RPMI8226 (cell line): ENCODE measurements at regions not wholly inside any gene's neighbourhood (a gene's known extent, or its start where the extent isn't known, plus 50 kb on each side); places are given as distances from the start of the nearest gene placed in this dataset.
"Not testable (repeated sequence)": the region's sequence is repeated elsewhere in the genome, so short reads cannot be mapped to it uniquely, and the experiment has no call there.

Experiments
- DNase-seq: peaks from one replicate; pipeline ENCODE4 v3.0.0-alpha.2; 2015

- no peak for DNase-seq
Measured at GRCh38 chr17:83159204-83160049, 80.0 kb downstream of the METRNL start.

GRCh38 chr17:83160443-83161297, 81.3 kb downstream of the METRNL start:
- no peak for DNase-seq

DNA sequence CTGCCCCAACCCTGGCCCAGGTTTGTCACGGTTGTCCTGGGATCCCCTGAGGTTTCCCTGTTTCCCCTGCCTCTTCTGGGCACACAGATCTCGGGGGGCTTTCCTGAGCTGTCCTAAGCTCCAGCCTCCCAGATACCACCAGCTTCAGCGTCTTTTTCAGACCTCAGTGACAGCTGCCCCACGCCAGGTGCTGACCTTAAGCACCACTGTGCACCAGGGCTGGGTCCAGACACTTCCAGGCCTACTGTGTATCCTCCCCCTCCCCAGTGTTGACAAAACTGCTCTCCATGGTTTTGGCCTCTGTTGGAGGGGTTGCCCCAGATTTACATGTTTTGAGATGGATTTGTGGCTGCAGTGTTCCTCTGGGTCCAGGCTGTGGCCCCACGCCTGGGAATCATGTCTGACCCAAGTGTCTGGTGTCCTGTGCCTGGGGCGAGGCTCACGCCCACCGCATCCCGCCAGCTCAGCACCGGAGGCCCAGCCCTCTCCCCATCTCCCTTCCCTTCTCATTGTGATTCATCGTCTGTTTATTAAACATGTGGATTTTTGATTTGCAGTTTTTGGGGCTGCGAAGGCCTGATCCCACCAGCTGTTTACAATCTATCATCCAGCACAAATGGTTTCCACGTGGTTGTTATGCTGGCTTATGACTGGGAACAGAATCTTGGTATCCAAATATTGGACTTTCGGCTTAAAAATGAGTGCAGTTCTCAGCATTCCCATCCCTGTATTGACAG, 82.1 kb downstream of the METRNL start:
- no peak for DNase-seq

DNA sequence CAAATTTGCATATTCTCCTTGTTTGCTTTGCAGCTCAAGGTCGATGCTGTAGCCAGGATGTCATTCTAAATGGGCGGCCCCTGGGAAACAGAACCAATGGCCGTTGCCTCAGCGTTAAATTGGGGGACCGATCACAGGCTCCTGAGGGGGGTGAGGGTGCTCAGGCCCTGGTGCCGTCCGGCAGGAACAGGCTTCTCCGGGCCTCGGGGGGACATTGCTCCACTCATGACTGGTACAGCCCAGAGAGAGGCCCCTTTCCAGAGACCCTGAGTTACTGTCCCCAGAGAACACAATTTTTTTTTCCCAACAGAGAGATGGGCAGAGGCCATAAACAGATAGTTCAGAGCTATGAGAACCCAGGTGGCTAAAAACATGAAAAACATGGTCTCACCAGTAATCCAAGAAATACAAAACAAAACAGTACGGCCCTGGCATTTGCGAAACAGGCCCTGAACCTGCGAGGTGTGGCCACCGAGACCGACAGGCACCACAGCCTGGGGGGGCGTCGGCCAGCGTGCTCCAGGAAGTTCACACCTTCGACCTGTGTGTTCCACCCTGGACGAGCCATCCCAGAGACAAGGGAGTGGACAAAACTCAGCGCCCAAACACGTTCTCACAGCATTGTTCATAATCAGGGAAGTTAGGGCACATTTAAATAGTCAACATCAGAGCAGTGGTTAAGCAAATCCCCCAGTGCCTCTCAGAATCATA, 82.8 kb downstream of the METRNL start:
- no peak for DNase-seq

DNA sequence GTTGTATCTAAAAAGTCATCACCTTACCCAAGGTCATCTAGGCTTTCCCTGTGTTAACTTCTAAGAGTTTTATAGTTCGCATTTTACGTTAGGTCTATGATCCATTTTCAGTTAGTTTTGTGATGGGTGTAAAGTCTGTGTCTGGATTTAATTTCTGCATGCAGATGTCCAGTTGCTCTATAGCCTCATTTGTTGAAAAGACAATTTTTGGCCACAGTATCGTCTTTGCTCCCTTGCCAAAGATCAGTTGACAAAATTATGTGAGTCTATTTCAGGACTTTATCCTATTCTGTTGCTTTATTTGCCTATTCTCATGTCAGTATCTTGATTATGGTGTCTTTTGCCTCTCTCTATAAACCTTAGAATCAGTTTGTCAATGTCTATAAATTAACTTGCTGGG, 85.1 kb downstream of the METRNL start:
- no peak for DNase-seq

GRCh38 chr17:83170571-83171260, 91.3 kb downstream of the METRNL start:
- no peak for DNase-seq

- no peak for DNase-seq
Measured at GRCh38 chr17:83171661-83172060, 92.3 kb downstream of the METRNL start.

GRCh38 chr17:83172099-83172498, 92.7 kb downstream of the METRNL start:
- not testable (repeated sequence) for DNase-seq

GRCh38 chr17:83172646-83173045, 93.2 kb downstream of the METRNL start:
- not testable (repeated sequence) for DNase-seq

DNA sequence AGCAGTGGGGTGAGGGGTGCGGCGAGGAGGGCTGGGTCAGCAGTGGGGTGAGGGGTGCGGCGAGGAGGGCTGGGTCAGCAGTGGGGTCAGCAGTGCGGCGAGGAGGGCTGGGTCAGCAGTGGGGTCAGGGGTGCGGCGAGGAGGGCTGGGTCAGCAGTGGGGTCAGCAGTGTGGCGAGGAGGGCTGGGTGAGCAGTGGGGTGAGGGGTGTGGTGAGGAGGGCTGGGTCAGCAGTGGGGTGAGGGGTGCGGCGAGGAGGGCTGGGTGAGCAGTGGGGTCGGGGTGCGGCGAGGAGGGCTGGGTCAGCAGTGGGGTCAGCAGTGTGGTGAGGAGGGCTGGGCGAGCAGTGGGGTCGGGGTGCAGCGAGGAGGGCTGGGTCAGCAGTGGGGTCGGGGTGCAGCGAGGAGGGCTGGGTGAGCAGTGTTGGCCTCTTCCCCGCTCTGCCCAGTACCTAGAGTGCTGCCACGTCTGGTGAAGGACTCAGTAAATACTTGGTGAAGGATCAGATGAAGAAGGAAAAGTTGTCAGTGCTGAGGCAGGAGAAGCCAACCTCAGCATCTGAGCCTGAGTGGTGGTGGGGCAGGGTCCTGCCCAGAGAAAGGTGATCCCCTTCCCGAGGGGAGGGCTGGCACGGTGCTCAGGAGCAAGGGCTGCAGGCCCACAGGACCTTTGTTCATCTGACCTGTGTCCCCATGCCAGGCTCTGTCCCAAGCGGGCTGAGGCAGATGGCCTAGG, 93.9 kb downstream of the METRNL start:
- DNase-seq, result not testable (repeated sequence)

DNA sequence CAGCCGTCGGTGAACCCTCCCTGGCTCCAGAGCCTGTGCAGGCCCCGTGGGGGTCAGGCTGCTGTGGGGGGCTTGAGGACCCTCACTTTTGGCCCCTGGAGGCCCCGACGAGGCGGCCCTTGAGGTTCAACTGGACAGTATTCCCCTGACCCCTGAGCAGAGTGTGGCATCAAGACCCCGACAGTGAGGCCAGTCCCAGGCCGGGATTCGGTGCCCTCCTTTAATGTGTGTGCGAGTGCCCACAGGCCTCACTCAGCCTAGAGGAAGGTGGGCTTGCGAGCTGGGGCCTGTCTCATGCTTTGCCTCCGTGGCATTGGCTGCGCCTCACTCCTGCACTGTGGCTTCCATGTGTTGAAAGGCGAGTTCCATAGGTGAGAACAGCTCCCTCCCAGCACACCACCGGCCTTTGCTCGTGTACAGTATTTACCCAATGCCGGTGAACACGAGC, 94.5 kb downstream of the METRNL start:
- no peak for DNase-seq

DNA sequence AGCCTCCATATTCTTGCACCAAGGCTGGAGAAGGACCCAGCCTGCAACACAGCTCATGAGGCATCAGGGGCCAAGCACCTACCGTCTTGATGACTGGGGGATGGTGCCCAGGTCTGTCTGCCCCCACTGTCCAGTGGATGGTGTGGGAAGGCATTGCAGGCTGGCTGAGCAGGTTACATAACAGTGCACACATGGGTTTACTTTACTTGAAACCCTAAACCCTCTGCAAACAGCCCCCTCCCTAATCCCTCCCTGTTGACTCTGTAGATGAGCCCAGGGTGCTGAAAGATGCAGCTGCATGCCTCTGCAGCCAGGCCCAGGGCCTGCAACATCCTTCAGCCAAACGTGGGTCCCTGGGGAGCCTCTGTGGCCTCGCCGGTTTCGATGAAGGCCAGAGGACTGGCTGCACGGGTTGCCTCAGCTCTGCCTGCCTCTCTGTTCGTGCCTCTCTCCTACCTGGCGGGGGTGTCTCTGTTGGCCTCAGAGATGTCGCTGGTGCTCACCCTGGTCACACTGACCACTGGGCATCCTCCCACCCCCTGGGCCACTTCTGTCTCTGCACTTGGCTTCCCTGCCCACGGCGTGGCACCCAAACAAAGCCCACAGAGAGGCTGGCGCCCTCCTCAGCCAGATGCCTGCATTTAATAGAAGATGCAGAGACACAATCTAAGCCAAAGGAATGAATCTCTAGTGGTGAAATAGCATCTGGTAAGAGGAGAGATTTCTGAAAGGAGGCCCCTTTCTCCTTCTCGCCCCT, 95.1 kb downstream of the METRNL start:
- no peak for DNase-seq

- DNase-seq, result no peak
Measured at GRCh38 chr17:83175119-83175821, 95.9 kb downstream of the METRNL start.

- DNase-seq, result no peak
Measured at GRCh38 chr17:83175822-83176622, 96.6 kb downstream of the METRNL start.

GRCh38 chr17:83176623-83177583, 97.5 kb downstream of the METRNL start:
- no peak for DNase-seq

- no peak for DNase-seq
Measured at GRCh38 chr17:83177611-83178532, 98.5 kb downstream of the METRNL start.
